Transverse colon (tissue), 4 donors: ENCODE measurements at regions not wholly inside any gene's neighbourhood (a gene's known extent, or its start where the extent isn't known, plus 50 kb on each side); places are given as distances from the start of the nearest gene placed in this dataset.
"Not testable (repeated sequence)": the region's sequence is repeated elsewhere in the genome, so short reads cannot be mapped to it uniquely, and the experiment has no call there.

Source experiments
- DNase-seq: peaks from one replicate; pipeline ENCODE4 v3.0.0-alpha.2; 2019
- H3K27ac ChIP-seq, 4 donors: fragments of 200-600 bp; sonication (generic); 2 replicates each; pipeline ENCODE4 v1.5.1; 2016 to 2018; ENCODE audit warnings: inconsistent platforms in 4 of 4
- H3K27me3 ChIP-seq: fragments of 200-600 bp; sonication (generic); 2 replicates; pipeline ENCODE4 v1.5.1; 2017; ENCODE audit warnings: inconsistent platforms
- H3K36me3 ChIP-seq, 4 donors: fragments of 200-600 bp; sonication (generic); 2 replicates each; pipeline ENCODE4 v1.5.1; 2017 to 2019; ENCODE audit warnings: inconsistent platforms in 4 of 4
- H3K4me1 ChIP-seq, 4 donors: fragments of 200-600 bp; sonication (generic); 2 replicates each; pipeline ENCODE4 v1.5.1; 2017 to 2020; ENCODE audit warnings: inconsistent platforms in 4 of 4
- H3K4me3 ChIP-seq, 4 donors: fragments of 200-600 bp; sonication (generic); 1 replicate in 1 of 4; 2 replicates in 3 of 4; pipeline versions ENCODE4 v1.5.1 to v1.6.1; 2017 to 2019; ENCODE audit warnings: inconsistent platforms in 4 of 4
- H3K9me3 ChIP-seq, 2 donors: fragments of 200-600 bp; sonication (generic); 2 replicates each; pipeline ENCODE4 v1.5.1; 2017 to 2019; ENCODE audit warnings: inconsistent platforms in 2 of 2
- CTCF ChIP-seq, 5 experiments: fragments of 200-600 bp in 3 of 5; fragments of 450-650 bp in 2 of 5; sonication (generic) in 3 of 5; IDR thresholded peaks; 1 replicate in 2 of 5; 2 replicates in 3 of 5; pipeline ENCODE4 v1.5.1; 2016 to 2017; ENCODE audit warnings: antibody characterized with exemption in 5 of 5, inconsistent platforms in 3 of 5, mild to moderate bottlenecking in 2 of 5, moderate library complexity in 1 of 5
- EP300 ChIP-seq: sonication (generic); formaldehyde crosslinking; IDR thresholded peaks from one replicate; pipeline ENCODE4 v1.6.1; 2017; ENCODE audit warnings: antibody characterized with exemption, low read depth
- POLR2A ChIP-seq: fragments of 450-650 bp; IDR thresholded peaks from one replicate; pipeline ENCODE4 v1.6.1; 2016; ENCODE audit warnings: antibody characterized with exemption, mild to moderate bottlenecking, moderate library complexity
- POLR2AphosphoS5 ChIP-seq, 3 donors: sonication (generic); formaldehyde crosslinking; IDR thresholded peaks; one replicate each; pipeline ENCODE4 v1.6.1; 2016; ENCODE audit warnings: antibody characterized with exemption in 3 of 3
- WGBS, 2 donors: methylation state at CpG; one replicate each; pipeline ENCODE4 v1.1.5; 2018; ENCODE audit warnings: low coverage in 1 of 2; 5-methylcytosine and 5-hydroxymethylcytosine counted together
- in situ Hi-C, 4 donors: fragments of 200-750 bp; cut with MboI; loops; one replicate each; pipeline versions ENCODE4 v1.15.0 to v1.15.1; 2017; ENCODE audit warnings: low sequenced_read_pairs in 3 of 4, low pct_ligation_motif_present in 1 of 4, low pct_unique_long_range_greater_than_20kb in 1 of 4
- intact Hi-C: fragments of 100-400 bp; cut with DNase I; formaldehyde crosslinking; loops from one replicate; pipeline ENCODE4 v1.15.1; 2023; ENCODE audit warnings: low total_unique reads

- intact Hi-C loops = no loop called here
- H3K27me3 ChIP-seq = no peaks in the 10 kb centered on the region
- H3K36me3 ChIP-seq = no peaks in the 10 kb centered on the region
- no peak for TF ChIP-seq CTCF (IDR thresholded peaks at IDR 0.05)
- no peak for TF ChIP-seq POLR2A
- TF ChIP-seq EP300 = no peak
- TF ChIP-seq POLR2AphosphoS5 (IDR thresholded peaks at IDR 0.05) = no peak
- no peaks in the 10 kb centered on the region for H3K9me3 ChIP-seq
- in situ Hi-C loops = no loop called here
- WGBS, 2 donors = 40 to 73% methylated on average over 4 to 5 of the region's 5 CpGs
- DNase-seq = no peak
- no peak overlapping the region for H3K27ac ChIP-seq
- no peak overlapping the region for H3K4me3 ChIP-seq
- H3K4me1 ChIP-seq = no peaks in the 10 kb centered on the region
These were observed 781.1 kb downstream of the GATA3 start for GRCh38 chr10:8835453-8836167.

- no peak for DNase-seq
- in situ Hi-C loops = no loop called here
- no peaks in the 10 kb centered on the region for H3K4me1 ChIP-seq
- no peaks in the 10 kb centered on the region for H3K36me3 ChIP-seq
- intact Hi-C loops = no loop called here
- H3K27me3 ChIP-seq = no peaks in the 10 kb centered on the region
- no peak overlapping the region for H3K4me3 ChIP-seq
- no peak overlapping the region for H3K27ac ChIP-seq
- WGBS, 2 donors = 43 to 75% methylated on average over 1 to 5 of the region's 5 CpGs
- no peaks in the 10 kb centered on the region for H3K9me3 ChIP-seq
- TF ChIP-seq EP300 = no peak
- no peak for TF ChIP-seq POLR2A
- no peak for TF ChIP-seq CTCF (IDR thresholded peaks at IDR 0.05)
- no peak for TF ChIP-seq POLR2AphosphoS5 (IDR thresholded peaks at IDR 0.05)
These were observed 785.9 kb downstream of the GATA3 start for GRCh38 chr10:8840356-8840755.

GRCh38 chr10:8844141-8844540 lies 789.7 kb downstream of the GATA3 start:
- Histone ChIP-seq H3K27me3 (no peaks in the 10 kb centered on the region), H3K9me3 (no peaks in the 10 kb centered on the region), H3K4me1 (no peaks in the 10 kb centered on the region), H3K27ac (no peak overlapping the region), H3K36me3 (no peaks in the 10 kb centered on the region), H3K4me3 (no peak overlapping the region)
- DNase-seq = no peak
- in situ Hi-C loops (no loop called here), intact Hi-C loops (no loop called here)
- no peak for TF ChIP-seq POLR2A
- TF ChIP-seq EP300 = no peak
- no peak for TF ChIP-seq CTCF (IDR thresholded peaks at IDR 0.05)
- no peak for TF ChIP-seq POLR2AphosphoS5 (IDR thresholded peaks at IDR 0.05)

GRCh38 chr10:8852546-8852945 lies 798.1 kb downstream of the GATA3 start:
- intact Hi-C loops (no loop called here), in situ Hi-C loops (no loop called here)

GRCh38 chr10:8853048-8853447 lies 798.6 kb downstream of the GATA3 start:
- Histone ChIP-seq H3K4me3 (no peak overlapping the region), H3K36me3 (no peaks in the 10 kb centered on the region), H3K9me3 (no peaks in the 10 kb centered on the region), H3K27ac (no peak overlapping the region), H3K27me3 (no peaks in the 10 kb centered on the region), H3K4me1 (no peaks in the 10 kb centered on the region)
- DNase-seq = no peak
- in situ Hi-C loops = no loop called here
- TF ChIP-seq CTCF (IDR thresholded peaks at IDR 0.05) (no peak), EP300 (no peak), POLR2A (no peak), POLR2AphosphoS5 (IDR thresholded peaks at IDR 0.05) (no peak)
- 83 to 85% methylated on average over 5 to 7 of the region's 7 CpGs for WGBS, 2 donors
- intact Hi-C loops = no loop called here

More at GRCh38 chr10:8852546-8852945, 798.1 kb downstream of the GATA3 start:
- WGBS, 2 donors = 45 to 60% methylated on average over 3 of the region's 3 CpGs
- no peaks in the 10 kb centered on the region for H3K27me3 ChIP-seq
- no peaks in the 10 kb centered on the region for H3K4me1 ChIP-seq
- TF ChIP-seq POLR2A = no peak
- no peak for TF ChIP-seq EP300
- TF ChIP-seq POLR2AphosphoS5 (IDR thresholded peaks at IDR 0.05) = no peak
- no peak overlapping the region for H3K27ac ChIP-seq
- H3K36me3 ChIP-seq = no peaks in the 10 kb centered on the region
- no peak for DNase-seq
- H3K4me3 ChIP-seq = no peak overlapping the region
- H3K9me3 ChIP-seq = no peaks in the 10 kb centered on the region

- H3K36me3 ChIP-seq, DNase-seq, H3K4me1 ChIP-seq, H3K9me3 ChIP-seq, H3K27ac ChIP-seq, in situ Hi-C loops, H3K27me3 ChIP-seq, intact Hi-C loops, H3K4me3 ChIP-seq: not testable (repeated sequence)
- 93% methylated on average over 12 of the region's 29 CpGs; no CpG with 5 or more reads in 1 of the 2 donors for WGBS, 2 donors
These were observed 814.4 kb downstream of the GATA3 start for GRCh38 chr10:8868924-8869323.
